ENCODE measurements at regions not wholly inside any gene's neighbourhood (a gene's known extent, or its start where the extent isn't known, plus 50 kb on each side); places are given as distances from the start of the nearest gene placed in this dataset.

- H3K36me3 ChIP-seq, result no peaks in the 10 kb centered on the region
- DNase-seq (no peak), ATAC-seq (no peak)
- H3K4me1 ChIP-seq, result no peaks in the 10 kb centered on the region
- no peak for TF ChIP-seq CTCF (IDR thresholded peaks at IDR 0.05)
- no peaks in the 10 kb centered on the region for H3K27me3 ChIP-seq
- H3K4me3 ChIP-seq, result no peak overlapping the region
- no peak overlapping the region for H3K27ac ChIP-seq
- intact Hi-C loops (cut with DNase I), result no loop called here
- H3K9me3 ChIP-seq, result no peaks in the 10 kb centered on the region
These were observed 121.1 kb downstream of the DDX1 start for GRCh38 chr2:15712551-15713342.

GRCh38 chr2:15713475-15713874, 121.8 kb downstream of the DDX1 start:
- TF ChIP-seq CTCF (IDR thresholded peaks at IDR 0.05), result no peak
- intact Hi-C loops (cut with DNase I), result no loop called here
- ATAC-seq, result no peak

GRCh38 chr2:15714002-15714401, 122.3 kb downstream of the DDX1 start:
- intact Hi-C loops (cut with DNase I), result no loop called here
- DNase-seq, result no peak
- TF ChIP-seq CTCF (IDR thresholded peaks at IDR 0.05), result no peak

More at GRCh38 chr2:15713475-15713874, 121.8 kb downstream of the DDX1 start:
- Histone ChIP-seq H3K4me1 (no peaks in the 10 kb centered on the region), H3K4me3 (no peak overlapping the region), H3K27me3 (no peaks in the 10 kb centered on the region), H3K36me3 (no peaks in the 10 kb centered on the region), H3K9me3 (no peaks in the 10 kb centered on the region), H3K27ac (no peak overlapping the region)
- no peak for DNase-seq

GRCh38 chr2:15714609-15715008, 122.9 kb downstream of the DDX1 start:
- ATAC-seq, result no peak
- TF ChIP-seq CTCF (IDR thresholded peaks at IDR 0.05), result no peak
- Histone ChIP-seq H3K36me3 (no peaks in the 10 kb centered on the region), H3K9me3 (no peaks in the 10 kb centered on the region), H3K4me1 (no peaks in the 10 kb centered on the region), H3K4me3 (no peak overlapping the region), H3K27ac (no peak overlapping the region), H3K27me3 (no peaks in the 10 kb centered on the region)
- intact Hi-C loops (cut with DNase I), result no loop called here
- no peak for DNase-seq

More at GRCh38 chr2:15714002-15714401, 122.3 kb downstream of the DDX1 start:
- H3K36me3 ChIP-seq, result no peaks in the 10 kb centered on the region
- H3K4me3 ChIP-seq, result no peak overlapping the region
- H3K27me3 ChIP-seq, result no peaks in the 10 kb centered on the region
- no peaks in the 10 kb centered on the region for H3K9me3 ChIP-seq
- no peaks in the 10 kb centered on the region for H3K4me1 ChIP-seq
- no peak overlapping the region for H3K27ac ChIP-seq
- ATAC-seq, result no peak

- Histone ChIP-seq H3K4me3 (no peak overlapping the region), H3K36me3 (no peaks in the 10 kb centered on the region), H3K9me3 (no peaks in the 10 kb centered on the region), H3K27me3 (no peaks in the 10 kb centered on the region), H3K27ac (no peak overlapping the region), H3K4me1 (no peaks in the 10 kb centered on the region)
- intact Hi-C loops (cut with DNase I), result no loop called here
- no peak for DNase-seq
- TF ChIP-seq CTCF (IDR thresholded peaks at IDR 0.05), result no peak
- no peak for ATAC-seq
These were observed 123.9 kb downstream of the DDX1 start for GRCh38 chr2:15715596-15715995.

Data from upper lobe of right lung (tissue), 1 donor.